Fibroblast of lung (primary cell): ENCODE measurements at regions not wholly inside any gene's neighbourhood (a gene's known extent, or its start where the extent isn't known, plus 50 kb on each side); places are given as distances from the start of the nearest gene placed in this dataset.

Experiments
- EZH2 ChIP-seq: IDR thresholded peaks from 2 replicates; pipeline ENCODE4 v1.5.1; 2012; ENCODE audit warnings: low read length, control low read depth, mild to moderate bottlenecking; ENCODE audit errors: missing control alignments
- TF ChIP-seq, protein P1 (sequence below), 2 donors: IDR thresholded peaks in 1 of 2; conservative IDR thresholded peaks in 1 of 2; 1 replicate in 1 of 2; 2 replicates in 1 of 2; pipeline ENCODE4 v1.5.1; 2011 to 2012; ENCODE audit warnings: low read length in 2 of 2, control low read depth in 1 of 2, inconsistent platforms in 1 of 2, low read depth in 1 of 2, mild to moderate bottlenecking in 1 of 2

DNA sequence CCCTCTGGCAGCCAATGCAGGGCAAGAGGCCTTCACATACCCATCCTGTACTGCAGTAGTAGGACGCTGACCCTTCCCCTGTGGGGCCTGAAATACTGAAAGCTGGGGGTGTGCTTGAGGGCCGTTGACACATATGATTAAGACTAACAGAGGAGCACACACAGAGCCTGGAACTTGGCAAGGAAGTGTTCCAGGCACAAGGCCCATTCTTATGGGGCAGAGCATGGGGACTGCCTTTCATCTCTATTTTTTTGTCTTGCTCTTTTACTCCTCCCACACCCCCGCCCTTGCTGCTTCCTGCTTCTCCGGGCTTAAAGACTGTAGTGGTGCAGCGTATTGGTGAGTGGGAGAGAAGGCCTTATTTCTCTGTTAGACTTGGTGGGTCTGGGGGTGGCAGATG is 137.4 kb downstream of the BACH1 start:
- TF ChIP-seq, protein P1, sequence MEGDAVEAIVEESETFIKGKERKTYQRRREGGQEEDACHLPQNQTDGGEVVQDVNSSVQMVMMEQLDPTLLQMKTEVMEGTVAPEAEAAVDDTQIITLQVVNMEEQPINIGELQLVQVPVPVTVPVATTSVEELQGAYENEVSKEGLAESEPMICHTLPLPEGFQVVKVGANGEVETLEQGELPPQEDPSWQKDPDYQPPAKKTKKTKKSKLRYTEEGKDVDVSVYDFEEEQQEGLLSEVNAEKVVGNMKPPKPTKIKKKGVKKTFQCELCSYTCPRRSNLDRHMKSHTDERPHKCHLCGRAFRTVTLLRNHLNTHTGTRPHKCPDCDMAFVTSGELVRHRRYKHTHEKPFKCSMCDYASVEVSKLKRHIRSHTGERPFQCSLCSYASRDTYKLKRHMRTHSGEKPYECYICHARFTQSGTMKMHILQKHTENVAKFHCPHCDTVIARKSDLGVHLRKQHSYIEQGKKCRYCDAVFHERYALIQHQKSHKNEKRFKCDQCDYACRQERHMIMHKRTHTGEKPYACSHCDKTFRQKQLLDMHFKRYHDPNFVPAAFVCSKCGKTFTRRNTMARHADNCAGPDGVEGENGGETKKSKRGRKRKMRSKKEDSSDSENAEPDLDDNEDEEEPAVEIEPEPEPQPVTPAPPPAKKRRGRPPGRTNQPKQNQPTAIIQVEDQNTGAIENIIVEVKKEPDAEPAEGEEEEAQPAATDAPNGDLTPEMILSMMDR (conservative IDR thresholded peaks at IDR 0.05 in 1 of 2, IDR thresholded peaks at IDR 0.05 in 1 of 2; ENCODE audit: low read depth in 1 of 2, low read length in 2 of 2): no peak
- TF ChIP-seq EZH2: no peak
